HS-27A (cell line): ENCODE measurements at regions not wholly inside any gene's neighbourhood (a gene's known extent, or its start where the extent isn't known, plus 50 kb on each side); places are given as distances from the start of the nearest gene placed in this dataset.

Experiments used
- DNase-seq: peaks from one replicate; pipeline ENCODE4 v3.0.0-alpha.2; 2012; ENCODE audit warnings: low read depth, missing footprints

DNA sequence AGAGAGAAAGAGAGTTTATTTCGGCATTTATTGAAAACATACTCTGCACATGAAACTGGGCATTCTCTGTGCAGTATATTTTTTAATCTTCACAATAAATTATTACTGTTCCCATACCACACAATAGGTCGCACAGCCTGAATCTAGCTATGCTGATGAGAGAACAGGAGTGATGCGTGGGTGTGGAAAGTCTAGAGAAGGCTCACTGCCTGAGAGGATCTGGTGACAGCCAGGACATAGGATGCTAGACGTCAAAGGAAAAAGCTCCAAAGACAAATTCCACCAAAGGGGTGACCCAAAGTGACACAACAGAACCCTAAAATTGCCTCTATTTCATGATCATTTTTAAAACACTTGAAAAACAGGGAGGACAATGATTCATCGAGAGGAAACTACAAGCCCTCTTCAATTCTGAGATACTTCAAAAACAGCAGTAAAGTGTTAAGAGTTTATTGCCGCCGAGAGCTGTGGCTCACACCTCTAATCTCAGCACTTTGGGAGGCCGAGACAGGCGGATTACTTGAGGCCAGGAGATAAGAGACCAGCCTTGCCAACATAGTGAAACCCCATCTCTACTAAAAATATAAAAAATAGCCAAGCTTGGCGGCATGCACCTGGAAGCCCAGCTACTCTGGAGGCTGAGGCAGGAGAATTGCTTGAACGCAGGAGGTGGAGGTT, 189.6 kb upstream of the NBEA start:
- DNase-seq: no peak

DNA sequence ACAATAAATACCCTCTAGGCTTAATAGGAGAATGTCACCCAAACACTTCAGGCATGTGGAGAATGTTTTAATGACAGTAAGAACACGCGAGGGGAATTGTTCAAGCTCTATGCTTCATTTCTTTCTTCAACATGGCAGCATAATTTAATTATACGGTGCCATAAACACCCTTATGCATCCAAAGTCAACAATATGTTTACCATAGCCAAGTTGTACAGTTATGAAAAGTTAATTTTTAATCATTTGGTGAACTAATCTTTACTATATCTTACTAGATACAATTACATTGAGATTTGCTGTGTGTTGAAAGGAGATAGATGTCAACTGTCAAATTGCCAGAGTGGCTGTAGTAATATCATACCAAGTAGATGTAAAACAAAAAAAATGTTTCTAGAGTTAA, 185.9 kb upstream of the NBEA start:
- DNase-seq: no peak

DNA sequence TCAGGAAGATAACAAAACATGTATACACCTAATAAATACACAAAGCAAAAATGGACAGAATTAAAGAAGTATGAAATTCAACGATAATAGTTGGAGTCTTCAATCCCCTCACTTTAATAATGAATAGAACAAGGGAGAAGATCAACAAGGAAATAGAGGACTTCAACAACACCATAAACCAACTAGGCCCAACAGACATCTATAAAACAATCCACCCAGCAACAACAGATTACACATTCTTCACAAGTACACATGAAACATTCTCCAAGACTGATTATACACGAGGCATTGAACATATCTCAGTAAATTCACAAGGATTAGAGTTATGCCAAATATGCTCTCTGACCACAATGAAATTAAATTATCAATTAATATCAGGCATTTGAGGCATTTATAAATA, 185.5 kb upstream of the NBEA start:
- no peak for DNase-seq

DNA sequence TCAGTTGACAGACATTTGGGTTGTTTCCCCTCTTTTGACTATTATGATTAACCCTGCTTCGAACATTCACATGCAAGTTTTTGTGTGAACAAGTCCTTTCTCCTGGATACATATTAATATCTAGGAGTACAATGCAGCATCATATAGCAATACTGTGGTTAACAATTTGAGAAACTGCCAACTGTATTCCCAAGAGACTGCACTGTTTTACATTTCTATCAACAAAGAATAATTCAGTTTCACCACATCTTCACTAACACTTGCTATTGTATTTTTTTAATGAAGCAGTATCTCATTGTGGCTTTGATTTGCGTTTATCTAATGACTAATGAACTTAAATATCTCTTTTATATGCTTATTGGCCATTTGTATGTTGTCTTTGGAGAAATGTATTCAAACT, 184.6 kb upstream of the NBEA start:
- DNase-seq: no peak

DNA sequence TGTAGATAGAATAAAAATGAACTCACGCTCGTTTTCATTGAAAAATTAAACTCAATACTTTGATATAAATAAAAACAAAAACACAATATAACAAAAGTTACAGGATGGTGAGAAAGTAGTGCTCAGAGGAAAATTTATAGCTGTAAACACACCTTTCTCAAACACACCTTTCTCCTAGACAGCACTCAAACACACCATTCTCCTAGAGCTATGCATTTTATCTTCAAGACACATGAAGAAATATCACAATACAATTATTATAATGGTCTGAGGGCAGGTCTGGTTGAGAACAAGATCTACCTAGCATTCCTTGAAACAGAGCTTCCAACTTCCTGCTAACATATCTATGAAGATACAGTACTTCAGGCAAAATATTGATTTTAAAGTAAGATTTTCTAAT, 183.4 kb upstream of the NBEA start:
- DNase-seq: no peak

DNA sequence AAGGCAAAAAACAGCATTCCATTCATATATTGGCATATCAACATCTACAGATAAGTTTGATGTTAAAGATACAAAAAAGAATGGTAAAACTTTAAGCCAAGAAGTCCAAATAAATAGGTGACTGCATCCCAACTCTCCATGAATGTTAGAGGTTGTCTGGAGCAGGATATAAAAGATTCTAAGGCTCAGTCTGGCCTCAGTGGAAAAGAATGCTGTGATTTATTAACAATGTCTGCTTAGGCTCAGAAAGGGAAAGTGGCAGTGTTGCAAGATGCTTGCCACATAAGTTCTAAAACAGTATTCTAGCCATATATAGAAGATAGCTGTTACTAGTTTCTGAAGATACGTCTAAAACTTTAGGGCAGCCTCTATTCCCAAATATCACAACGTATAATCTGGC, 179.8 kb upstream of the NBEA start:
- no peak for DNase-seq

DNA sequence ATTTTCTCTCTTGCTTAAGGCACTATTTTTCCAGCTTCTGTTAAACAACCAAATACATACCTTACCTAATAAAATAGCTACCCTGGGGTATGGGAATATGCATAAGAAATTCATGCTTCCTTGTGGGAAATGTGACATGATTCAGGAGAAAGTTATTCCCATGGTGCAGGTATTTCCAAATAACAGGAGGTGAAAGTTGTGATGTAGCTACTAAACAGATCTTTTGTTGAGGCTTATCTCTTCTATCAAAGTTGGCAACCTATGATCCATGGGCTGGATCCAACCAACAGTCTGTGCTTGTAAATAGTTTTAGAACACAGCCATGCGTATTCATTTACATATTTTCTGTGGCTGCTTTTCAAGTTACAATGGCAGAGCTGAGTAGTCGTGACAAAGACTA, 177.8 kb upstream of the NBEA start:
- DNase-seq: no peak

DNA sequence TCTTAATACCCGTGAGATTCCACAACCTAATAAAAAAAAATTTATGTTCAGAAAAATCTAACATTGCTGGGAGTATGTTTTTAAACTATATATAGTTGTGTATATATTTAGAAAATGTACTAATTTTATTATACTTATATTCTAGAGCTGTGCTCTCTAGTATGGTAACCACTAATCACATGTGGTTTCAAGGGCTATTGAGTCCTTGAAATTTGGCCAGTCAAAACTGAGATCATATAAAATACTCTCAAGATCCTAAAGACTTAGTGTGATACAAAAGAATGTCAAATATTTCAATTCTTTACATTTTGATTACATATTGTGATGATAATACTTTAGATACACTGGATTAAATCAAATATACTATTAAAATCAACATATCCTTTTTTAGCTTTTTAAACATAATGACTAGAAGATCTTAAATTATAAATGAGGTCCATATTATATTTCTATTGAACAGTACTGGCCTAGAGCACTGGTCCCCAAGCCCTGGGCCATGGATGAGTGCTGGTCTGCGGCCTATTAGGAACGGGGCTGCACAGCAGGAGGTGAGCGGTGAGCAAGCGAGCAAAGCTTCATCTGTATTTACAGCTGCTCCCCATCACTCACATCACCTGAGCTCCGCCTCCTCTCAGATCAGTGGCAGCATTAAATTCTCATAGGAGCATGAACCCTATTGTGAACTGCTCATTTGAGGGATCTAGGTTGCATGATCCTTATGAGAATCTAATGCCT, 176.5 kb upstream of the NBEA start:
- no peak for DNase-seq

DNA sequence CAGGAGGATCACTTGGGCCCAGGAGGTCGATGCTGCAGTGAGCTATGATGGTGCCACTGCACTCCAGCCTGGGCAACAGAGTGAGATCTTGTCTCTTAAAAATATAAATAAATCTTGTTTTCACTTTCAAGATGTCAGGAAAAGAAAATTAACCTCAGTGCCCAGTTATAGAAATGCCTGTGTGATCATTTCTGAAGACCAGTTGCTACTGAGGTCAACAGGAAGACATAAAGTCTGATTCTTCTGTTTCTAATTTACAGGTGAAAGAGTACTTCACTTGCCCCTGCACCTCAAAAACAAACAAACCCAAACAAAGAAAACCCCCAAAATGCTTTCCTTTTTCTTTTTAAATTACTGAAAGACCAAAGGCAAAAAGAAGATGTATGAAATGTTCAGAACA, 174.3 kb upstream of the NBEA start:
- no peak for DNase-seq

DNA sequence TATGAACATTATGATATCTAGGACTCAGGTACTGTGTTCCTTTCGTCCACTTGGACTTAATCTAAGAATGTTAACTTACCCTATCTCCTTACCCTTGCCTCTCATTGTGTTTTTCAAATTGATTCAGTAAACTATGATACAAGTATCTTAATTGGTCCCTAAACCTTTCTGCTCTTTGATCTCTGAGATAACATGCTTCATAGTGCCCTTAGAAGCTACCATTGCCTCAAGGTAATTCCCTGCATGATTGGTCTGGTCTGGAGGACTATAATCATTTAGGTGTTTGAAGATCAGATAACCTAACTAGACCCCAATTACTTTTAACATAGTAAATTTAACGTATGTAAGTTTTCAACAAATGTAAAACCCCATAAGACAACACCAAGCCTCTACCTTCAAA, 169.9 kb upstream of the NBEA start:
- DNase-seq: no peak

DNA sequence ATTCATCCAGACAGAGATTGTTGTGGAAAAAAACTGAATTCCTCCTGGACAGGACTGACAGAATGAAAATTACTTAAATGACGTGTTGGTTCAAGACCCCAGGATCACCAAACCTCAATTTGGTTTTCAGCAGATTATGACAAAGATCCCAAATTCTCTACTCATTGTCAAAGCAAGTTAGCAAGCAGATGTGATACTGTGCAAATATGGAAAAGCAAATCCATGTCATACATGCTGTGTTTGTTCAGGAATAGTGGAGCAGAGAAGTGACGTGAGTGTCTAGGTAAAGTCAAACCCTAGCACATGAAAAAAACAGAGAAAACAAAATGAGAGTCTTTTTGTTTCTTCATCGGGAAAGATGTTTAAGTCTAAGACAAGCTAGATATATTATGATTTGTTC, 169.2 kb upstream of the NBEA start:
- no peak for DNase-seq

DNA sequence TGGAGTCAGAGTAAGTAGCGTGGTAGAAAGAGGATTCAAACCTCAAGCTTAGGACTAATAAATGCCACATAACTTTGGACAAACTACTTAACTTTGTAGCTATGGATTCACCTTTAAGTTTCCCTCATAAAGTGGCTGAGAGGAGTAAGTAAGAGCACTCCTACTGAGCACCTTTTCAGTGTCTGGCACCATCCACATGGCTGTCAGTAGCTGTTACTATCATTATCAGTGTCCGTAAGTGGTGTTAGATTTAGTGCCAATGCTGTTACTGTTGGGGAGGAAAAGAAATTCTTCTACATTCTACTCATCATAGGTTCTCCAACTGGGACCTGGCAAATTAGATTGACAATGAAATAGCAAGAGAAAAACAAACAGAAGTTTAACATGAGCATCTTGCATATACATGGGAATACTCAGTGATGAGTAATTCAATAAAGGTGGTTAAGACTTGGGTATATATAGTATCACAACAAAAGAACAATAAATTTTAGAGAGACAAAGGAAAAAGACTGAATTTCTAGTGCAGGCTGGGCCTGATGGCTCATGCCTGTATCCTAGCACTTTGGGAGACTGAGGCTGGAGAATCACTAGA, 165.6 kb upstream of the NBEA start:
- no peak for DNase-seq

DNA sequence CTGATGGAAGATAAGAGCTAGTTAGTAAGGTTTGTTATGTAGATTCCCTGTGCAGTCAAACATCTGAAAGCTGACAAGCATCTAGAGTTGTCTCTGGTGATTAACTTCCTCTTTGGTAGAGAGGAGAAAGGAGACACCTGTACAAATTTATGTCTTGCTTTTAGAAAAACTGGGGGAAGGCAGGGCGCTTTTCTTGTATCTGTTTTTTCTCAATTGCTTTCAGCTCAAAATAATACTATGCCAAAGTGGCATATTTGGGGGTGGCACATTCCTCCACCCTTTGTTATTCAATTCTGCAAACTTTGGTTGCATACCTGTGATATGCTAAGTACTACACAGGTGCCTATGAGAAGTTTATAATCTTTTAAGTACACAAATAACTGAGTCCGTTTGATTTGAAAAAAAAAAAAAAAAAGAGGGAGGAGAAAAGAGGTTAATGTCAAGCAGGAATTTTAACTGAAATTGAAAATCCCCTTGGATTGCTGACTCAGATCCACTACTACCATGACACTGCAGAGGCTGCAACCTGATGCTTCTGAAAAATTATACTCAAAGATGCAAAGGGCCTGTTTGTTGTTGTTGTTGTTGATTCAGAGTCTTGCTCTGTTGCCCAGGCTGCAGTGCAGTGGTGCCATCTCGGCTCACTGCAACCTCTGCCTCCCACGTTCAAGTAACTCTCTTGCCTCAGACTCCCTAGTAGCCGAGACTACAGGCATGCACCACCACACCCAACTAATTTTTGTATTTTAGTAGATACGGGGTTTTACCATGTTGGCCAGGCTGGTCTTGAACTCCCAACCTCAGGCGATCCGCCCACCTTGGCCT, 164.8 kb upstream of the NBEA start:
- DNase-seq: no peak

DNA sequence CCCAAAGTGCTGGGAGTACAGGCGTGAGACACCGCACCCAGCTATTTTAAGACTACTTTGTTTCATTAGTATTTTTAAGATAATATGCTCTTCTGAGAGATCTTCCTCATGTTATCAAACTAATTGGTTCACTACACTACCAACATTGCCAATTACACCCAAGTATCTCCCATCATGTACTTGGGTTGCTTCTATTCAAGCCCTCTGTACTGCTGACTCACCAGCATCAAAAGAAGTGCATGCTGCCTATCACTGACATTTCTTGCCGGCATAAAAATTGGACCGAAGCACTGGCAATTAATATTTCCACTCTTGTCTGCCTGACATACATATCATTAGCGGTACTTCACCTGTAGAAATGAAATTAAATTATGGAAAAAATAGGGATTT, 164.2 kb upstream of the NBEA start:
- no peak for DNase-seq

DNA sequence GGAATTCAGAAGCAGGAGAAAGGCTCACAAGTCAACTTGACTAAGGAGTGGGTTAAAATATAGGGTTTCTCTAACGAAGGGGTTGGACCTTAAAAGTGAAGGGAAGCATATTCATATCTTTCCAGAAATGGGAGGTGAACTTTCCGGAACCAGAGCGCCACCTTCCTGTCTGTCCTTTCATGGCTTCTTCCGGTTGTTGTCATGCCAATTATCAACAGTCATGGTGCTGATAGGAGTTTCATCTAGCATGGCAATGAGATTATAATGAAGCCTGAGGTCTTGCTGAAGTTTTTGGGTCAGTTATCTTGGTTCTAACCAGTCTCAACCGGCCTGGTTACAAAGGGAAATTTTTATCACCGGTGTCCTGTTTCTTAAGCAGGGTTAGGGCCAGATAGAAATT, 162.9 kb upstream of the NBEA start:
- DNase-seq: no peak

DNA sequence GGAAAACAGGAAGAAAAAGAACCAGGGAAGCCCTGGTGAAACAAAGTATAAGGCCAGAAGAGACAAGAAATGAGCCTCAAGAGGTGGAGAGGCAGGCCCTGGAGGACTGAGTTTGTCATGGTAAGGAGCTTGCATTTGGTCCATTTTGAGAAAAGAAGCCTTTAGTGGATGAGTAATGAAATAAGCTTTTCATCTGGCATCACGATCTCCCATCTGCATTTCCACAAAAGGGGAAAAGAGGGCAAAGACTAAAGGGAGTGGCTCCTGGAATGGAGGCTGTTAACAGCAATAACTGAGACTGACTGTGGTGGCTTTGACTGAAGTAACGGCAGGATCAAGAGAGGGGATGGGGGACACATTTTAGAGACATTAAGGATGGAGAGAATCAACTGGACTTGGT, 148.8 kb upstream of the NBEA start:
- DNase-seq: no peak

DNA sequence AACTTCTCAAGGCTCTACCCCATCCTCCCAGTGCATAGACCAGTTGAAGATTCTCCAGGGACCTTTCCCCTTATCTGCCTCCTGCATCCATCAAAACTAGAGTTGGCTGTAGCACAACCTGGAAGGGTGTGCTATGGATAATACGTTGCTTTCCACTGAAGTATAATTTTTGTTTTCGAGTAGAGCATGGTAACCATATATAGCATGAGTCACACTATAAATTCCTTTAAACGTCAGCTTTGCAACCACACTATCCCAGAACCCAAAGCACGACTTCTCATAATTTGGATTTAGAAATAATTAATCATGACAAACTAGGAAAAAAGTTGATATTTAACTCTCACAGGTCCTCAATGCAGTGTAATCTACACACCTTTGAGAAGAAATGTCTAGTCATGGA, 138.3 kb upstream of the NBEA start:
- DNase-seq: no peak

DNA sequence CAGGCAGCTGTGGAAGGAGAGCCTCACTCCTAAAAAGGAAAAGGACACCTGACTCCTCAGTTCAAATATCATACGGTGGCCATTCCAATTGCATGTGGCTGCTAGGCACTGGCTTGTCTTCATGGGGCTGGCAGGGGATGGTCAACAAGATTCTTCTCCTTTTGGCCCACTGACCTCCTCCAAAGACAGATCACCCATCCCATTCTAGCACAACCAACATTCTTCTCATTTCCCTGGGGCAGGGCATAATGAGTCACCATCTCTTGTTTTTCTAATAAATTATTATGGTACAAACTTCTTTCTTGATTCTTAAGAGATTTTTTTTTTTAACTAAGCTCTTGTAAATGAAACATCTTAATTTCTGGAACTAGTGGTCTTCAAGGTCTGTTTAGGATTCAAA, 136.7 kb upstream of the NBEA start:
- DNase-seq: no peak

DNA sequence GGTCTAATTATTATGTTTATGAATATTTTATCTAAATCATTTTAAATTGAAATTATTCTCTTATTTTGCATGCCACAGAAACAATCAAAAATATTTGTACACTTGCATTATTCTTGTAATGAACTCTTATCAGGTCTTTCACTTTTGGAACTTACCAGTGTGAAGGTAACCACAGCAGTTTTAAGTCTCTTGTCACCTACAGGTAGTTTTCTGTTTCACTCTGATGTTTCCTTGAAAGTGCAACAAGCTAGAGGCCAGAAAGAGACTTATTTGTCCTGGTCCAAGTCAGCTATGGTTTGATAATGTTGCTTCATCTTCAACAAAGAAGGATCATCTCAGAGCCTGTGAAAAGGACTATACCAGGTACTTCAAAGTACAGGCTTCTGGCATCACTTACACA, 133.4 kb upstream of the NBEA start:
- DNase-seq: no peak

DNA sequence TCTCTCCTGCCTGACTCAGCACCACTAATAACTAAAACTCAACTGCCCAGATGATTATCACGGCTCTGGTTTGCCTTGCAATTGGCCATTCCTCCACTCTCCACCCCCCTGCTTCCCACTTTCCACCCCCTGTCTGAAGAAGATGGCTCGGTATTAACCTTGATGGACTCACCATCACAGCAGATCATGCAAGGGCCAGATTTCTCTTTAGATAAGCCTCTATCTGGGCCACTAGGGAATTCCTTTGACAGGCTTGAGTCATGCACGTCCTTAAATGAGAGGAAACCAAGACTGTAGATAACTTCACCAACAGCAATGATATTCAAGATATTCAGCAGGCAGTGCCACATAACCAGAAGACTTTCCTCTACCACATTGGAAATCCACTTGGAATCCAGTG, 131.1 kb upstream of the NBEA start:
- no peak for DNase-seq

DNA sequence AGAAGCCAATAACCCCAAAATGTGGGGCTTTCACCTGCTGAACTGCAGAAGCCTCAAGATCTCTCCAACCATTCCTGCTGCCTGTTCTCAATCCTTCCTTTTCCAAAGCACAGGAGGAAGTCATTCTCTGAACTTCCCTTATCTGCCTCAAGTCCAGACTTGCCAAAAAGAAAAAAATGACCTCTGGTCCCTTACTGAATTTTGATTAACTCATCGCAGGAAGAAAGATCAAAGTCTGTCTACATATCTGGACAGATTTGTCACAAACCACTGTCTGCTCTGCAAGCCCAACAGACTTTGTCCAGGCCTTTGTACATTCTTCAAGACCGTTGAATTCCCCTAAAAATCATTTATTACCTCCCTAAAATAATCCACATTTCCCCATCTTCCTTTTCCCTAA, 126.5 kb upstream of the NBEA start:
- no peak for DNase-seq

DNA sequence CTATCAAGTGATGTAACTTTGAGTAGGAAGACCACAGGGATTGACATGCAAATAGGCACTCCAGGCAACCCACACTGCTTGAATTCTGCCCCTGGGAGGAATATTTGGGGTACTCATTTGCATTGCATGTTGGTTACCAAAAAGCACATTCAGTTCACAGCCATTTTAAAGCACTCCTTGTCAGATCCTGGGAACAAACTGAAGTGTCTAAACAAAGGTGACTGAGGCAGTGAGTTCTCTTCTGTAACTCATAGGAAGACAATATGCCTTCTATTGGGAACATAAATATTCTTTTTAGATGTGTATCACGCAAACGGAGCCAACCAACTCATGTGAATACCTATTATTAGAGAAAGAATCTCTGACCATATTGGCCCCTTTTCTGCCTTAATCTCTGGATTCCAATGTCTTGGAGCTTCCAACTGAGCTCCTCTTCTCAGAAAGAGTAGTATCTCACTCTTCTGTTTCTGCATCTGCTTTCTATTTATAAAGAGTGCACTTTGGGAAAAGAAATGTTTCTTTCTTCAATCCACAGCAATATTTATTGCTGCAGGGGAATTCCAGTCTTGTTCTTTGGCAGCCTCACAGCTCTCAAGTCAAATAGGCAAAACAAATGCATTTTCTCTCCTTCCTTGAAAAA, 125.7 kb upstream of the NBEA start:
- no peak for DNase-seq
